PC-9 (cell line): ENCODE measurements at regions not wholly inside any gene's neighbourhood (a gene's known extent, or its start where the extent isn't known, plus 50 kb on each side); places are given as distances from the start of the nearest gene placed in this dataset.

Experiments
- BruUV-seq: library from RNA; stranded (reverse); fragments of 400-500 nt; replicated peaks from 2 replicates; lab custom pipeline; 2021; lab: Mats Ljungman, UMichigan
- CTCF ChIA-PET: fragments of 300-600 bp; sonication (Branson Sonifier 250); formaldehyde crosslinking; loops from one replicate; lab custom pipeline; 2022; ENCODE audit warnings: antibody characterized with exemption; lab: Charles Lee
- POLR2A ChIA-PET: fragments of 300-600 bp; sonication (Branson Sonifier 250); formaldehyde crosslinking; loops from one replicate; lab custom pipeline; 2022; ENCODE audit warnings: antibody characterized with exemption; ENCODE audit not compliant: unreplicated experiment; lab: Charles Lee
- DNase-seq, 2 experiments: peaks; one replicate each; pipeline versions ENCODE4 v3.0.0 to v3.0.0-alpha.2; 2015 to 2022; ENCODE audit warnings: mixed read lengths in 1 of 2
- H2AFZ ChIP-seq: fragments of 200-600 bp; sonication (generic); 2 replicates; pipeline ENCODE4 v1.8.1; 2017; ENCODE audit warnings: antibody characterized with exemption
- H3F3A ChIP-seq: fragments of 200-600 bp; sonication (generic); 2 replicates; pipeline ENCODE4 v1.8.1; 2017; ENCODE audit warnings: antibody characterized with exemption, mild to moderate bottlenecking, low read depth; ENCODE audit not compliant: insufficient read depth
- H3K27ac ChIP-seq: fragments of 200-600 bp; sonication (generic); 2 replicates; pipeline ENCODE4 v1.6.1; 2016; ENCODE audit warnings: mixed run types
- H3K27me3 ChIP-seq: fragments of 200-600 bp; sonication (generic); 2 replicates; pipeline ENCODE4 v1.6.1; 2016; ENCODE audit warnings: low read depth, mixed run types; ENCODE audit not compliant: insufficient read depth
- H3K36me3 ChIP-seq: fragments of 200-600 bp; sonication (generic); 2 replicates; pipeline ENCODE4 v1.6.1; 2016; ENCODE audit warnings: low read depth, mixed run types
- H3K4me1 ChIP-seq: fragments of 200-600 bp; sonication (generic); replicated peaks from 2 replicates; pipeline ENCODE4 v1.6.1; 2016; ENCODE audit warnings: mixed run types; ENCODE audit not compliant: insufficient read depth
- H3K4me2 ChIP-seq: fragments of 200-600 bp; sonication (generic); 2 replicates; pipeline ENCODE4 v1.6.1; 2017; ENCODE audit warnings: mixed run types
- H3K4me3 ChIP-seq: fragments of 200-600 bp; sonication (generic); 2 replicates; pipeline ENCODE4 v1.6.1; 2016; ENCODE audit warnings: mixed run types
- H3K79me2 ChIP-seq: fragments of 200-600 bp; sonication (generic); 2 replicates; pipeline ENCODE4 v1.6.1; 2017; ENCODE audit warnings: low read depth, mixed run types
- H3K9me2 ChIP-seq: fragments of 200-600 bp; sonication (generic); 2 replicates; pipeline ENCODE4 v1.8.1; 2017; ENCODE audit warnings: mild to moderate bottlenecking; ENCODE audit not compliant: insufficient read depth
- H3K9me3 ChIP-seq: fragments of 200-600 bp; sonication (generic); 2 replicates; pipeline ENCODE4 v1.8.1; 2016; ENCODE audit warnings: low read depth; ENCODE audit not compliant: insufficient read depth
- H4K20me1 ChIP-seq: fragments of 200-600 bp; sonication (generic); 2 replicates; pipeline ENCODE4 v1.8.1; 2017; ENCODE audit not compliant: insufficient read depth
- CTCF ChIP-seq: fragments of 200-600 bp; sonication (generic); conservative IDR thresholded peaks from 2 replicates; pipeline ENCODE4 v1.6.1; 2017; ENCODE audit warnings: mixed run types, antibody characterized with exemption, mild to moderate bottlenecking, moderate library complexity
- EZH2 ChIP-seq: fragments of 200-600 bp; sonication (generic); IDR thresholded peaks from 2 replicates; pipeline ENCODE4 v1.8.0; 2017; ENCODE audit warnings: antibody characterized with exemption, low read depth
- intact Hi-C: fragments of 100-400 bp; cut with micrococcal nuclease; formaldehyde crosslinking; loops from one replicate; pipeline ENCODE4 v1.10.0; 2022; ENCODE audit not compliant: unreplicated experiment

DNA sequence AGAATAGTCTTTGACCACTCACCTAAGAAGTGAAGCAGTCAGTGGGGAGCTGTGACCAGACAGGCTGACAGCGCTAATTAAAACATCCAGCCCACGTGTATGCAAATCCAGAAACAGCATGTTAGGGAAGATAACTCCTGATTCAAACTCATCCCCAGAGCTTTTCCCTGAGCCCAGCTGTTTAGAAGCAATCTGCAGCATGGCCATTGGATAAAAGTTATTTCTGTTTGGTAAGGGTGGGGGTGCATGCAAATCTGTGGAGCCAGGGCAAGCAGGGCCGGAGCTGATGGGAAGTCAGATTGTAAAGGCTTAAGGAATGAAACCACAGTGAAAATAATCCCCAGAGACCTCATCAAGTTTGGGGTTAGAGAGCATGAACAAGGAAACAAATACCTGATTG is 247.9 kb upstream of the KIRREL3 start:
- Histone ChIP-seq H3K4me2 (no peak overlapping the region), H3K27ac (no peak overlapping the region), H4K20me1 (no peaks in the 10 kb centered on the region), H3K4me1 (no peaks in the 10 kb centered on the region), H3F3A (no peaks in the 10 kb centered on the region), H2AFZ (no peak overlapping the region), H3K9me3 (no peaks in the 10 kb centered on the region), H3K79me2 (no peaks in the 10 kb centered on the region), H3K27me3 (peaks cover 29% of the 10 kb centered on the region), H3K36me3 (no peaks in the 10 kb centered on the region), H3K4me3 (no peak overlapping the region), H3K9me2 (no peaks in the 10 kb centered on the region)
- intact Hi-C loops: no loop called here
- DNase-seq: no peak
- ChIA-PET POLR2A (no interaction called here), CTCF (no interaction called here)
- no TSS peak for BruUV-seq
- no peak for TF ChIP-seq EZH2
- TF ChIP-seq CTCF: no peak

DNA sequence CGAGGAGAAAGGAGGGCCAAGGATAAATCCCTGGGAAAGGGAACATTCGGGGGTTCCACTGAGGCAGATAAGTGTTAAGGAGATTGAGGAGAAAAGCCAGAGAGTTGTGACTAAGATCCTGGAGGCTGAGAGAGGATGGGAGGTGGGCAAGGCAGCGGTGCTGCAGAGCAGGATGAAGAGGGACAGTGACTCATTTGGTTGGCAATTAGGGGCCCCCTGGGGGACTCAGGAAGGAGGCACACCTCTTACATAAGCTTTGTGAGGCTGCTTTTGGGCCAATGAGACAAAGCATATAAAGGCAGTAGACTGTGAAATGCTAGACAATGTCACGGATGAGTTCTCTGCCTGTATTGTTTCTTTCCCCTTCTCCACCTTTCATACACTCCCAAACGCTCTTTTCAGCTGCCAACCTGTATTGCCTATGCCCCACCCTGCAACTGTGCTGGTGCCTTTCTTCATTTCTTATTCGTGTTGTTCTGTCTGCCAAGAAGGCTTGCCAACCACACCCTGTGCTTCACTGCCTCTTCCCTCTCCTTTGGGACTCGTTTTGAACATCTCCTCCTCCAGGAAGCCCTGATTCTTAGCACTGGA is 246.8 kb upstream of the KIRREL3 start:
- H3K4me2 ChIP-seq: no peak overlapping the region
- intact Hi-C loops: no loop called here
- no peaks in the 10 kb centered on the region for H3K79me2 ChIP-seq
- no peak for TF ChIP-seq EZH2
- TF ChIP-seq CTCF: no peak
- no peak overlapping the region for H3K27ac ChIP-seq
- POLR2A ChIA-PET: no interaction called here
- H3K9me2 ChIP-seq: no peaks in the 10 kb centered on the region
- BruUV-seq: no TSS peak
- DNase-seq: no peak
- no peak overlapping the region for H3K4me3 ChIP-seq
- H3K9me3 ChIP-seq: no peaks in the 10 kb centered on the region
- peaks cover 40% of the 10 kb centered on the region for H3K27me3 ChIP-seq
- no peak overlapping the region for H2AFZ ChIP-seq
- H4K20me1 ChIP-seq: no peaks in the 10 kb centered on the region
- H3K36me3 ChIP-seq: no peaks in the 10 kb centered on the region
- H3F3A ChIP-seq: no peaks in the 10 kb centered on the region
- CTCF ChIA-PET: no interaction called here
- no peaks in the 10 kb centered on the region for H3K4me1 ChIP-seq

- no peak for TF ChIP-seq EZH2
- no peak for TF ChIP-seq CTCF
- Histone ChIP-seq H2AFZ (no peak overlapping the region), H3K36me3 (no peaks in the 10 kb centered on the region), H3K4me1 (no peaks in the 10 kb centered on the region), H3K9me2 (no peaks in the 10 kb centered on the region), H3K79me2 (no peaks in the 10 kb centered on the region), H3K27ac (no peak overlapping the region), H4K20me1 (no peaks in the 10 kb centered on the region), H3K27me3 (peaks cover 42% of the 10 kb centered on the region), H3F3A (no peaks in the 10 kb centered on the region), H3K4me2 (no peak overlapping the region), H3K4me3 (no peak overlapping the region), H3K9me3 (no peaks in the 10 kb centered on the region)
- intact Hi-C loops: no loop called here
- ChIA-PET CTCF (no interaction called here), POLR2A (no interaction called here)
- no TSS peak for BruUV-seq
- no peak for DNase-seq
Observed at GRCh38 chr11:127242676-127243075, 242.1 kb upstream of the KIRREL3 start.
